ENCODE measurements at regions not wholly inside any gene's neighbourhood (a gene's known extent, or its start where the extent isn't known, plus 50 kb on each side); places are given as distances from the start of the nearest gene placed in this dataset.

DNA sequence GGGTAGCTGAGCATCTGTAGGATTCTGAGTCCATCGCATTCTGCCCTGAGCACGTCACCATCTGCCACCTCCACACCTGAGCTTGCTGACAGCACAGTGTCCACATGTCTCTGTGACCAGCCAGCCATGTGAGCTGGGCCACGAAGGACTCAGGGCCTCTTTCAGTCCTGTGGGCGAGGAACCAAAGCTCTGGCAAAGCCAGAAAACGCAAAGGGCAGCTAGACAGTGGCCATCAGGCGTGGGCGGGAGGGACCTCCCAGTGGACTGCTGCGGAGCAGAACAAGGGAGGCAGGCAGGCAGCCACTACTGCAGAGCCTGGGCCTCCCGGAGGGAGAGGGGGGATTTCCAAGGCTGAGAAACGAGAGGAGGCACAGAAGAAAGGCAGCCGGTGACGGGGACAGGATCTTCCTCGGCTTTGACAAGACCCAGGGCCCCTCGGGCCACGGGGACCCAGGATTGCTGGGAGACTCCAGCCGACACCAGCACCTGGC lies 274.6 kb upstream of the SALL3 start:
- TF ChIP-seq, protein P1, sequence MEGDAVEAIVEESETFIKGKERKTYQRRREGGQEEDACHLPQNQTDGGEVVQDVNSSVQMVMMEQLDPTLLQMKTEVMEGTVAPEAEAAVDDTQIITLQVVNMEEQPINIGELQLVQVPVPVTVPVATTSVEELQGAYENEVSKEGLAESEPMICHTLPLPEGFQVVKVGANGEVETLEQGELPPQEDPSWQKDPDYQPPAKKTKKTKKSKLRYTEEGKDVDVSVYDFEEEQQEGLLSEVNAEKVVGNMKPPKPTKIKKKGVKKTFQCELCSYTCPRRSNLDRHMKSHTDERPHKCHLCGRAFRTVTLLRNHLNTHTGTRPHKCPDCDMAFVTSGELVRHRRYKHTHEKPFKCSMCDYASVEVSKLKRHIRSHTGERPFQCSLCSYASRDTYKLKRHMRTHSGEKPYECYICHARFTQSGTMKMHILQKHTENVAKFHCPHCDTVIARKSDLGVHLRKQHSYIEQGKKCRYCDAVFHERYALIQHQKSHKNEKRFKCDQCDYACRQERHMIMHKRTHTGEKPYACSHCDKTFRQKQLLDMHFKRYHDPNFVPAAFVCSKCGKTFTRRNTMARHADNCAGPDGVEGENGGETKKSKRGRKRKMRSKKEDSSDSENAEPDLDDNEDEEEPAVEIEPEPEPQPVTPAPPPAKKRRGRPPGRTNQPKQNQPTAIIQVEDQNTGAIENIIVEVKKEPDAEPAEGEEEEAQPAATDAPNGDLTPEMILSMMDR (IDR thresholded peaks at IDR 0.05) = no peak
- TF ChIP-seq POLR2A (IDR thresholded peaks at IDR 0.05) (no peak), EP300 (IDR thresholded peaks at IDR 0.05) (no peak), POLR2AphosphoS5 (IDR thresholded peaks at IDR 0.05) (no peak)
